ENCODE measurements at regions not wholly inside any gene's neighbourhood (a gene's known extent, or its start where the extent isn't known, plus 50 kb on each side); places are given as distances from the start of the nearest gene placed in this dataset.

DNA sequence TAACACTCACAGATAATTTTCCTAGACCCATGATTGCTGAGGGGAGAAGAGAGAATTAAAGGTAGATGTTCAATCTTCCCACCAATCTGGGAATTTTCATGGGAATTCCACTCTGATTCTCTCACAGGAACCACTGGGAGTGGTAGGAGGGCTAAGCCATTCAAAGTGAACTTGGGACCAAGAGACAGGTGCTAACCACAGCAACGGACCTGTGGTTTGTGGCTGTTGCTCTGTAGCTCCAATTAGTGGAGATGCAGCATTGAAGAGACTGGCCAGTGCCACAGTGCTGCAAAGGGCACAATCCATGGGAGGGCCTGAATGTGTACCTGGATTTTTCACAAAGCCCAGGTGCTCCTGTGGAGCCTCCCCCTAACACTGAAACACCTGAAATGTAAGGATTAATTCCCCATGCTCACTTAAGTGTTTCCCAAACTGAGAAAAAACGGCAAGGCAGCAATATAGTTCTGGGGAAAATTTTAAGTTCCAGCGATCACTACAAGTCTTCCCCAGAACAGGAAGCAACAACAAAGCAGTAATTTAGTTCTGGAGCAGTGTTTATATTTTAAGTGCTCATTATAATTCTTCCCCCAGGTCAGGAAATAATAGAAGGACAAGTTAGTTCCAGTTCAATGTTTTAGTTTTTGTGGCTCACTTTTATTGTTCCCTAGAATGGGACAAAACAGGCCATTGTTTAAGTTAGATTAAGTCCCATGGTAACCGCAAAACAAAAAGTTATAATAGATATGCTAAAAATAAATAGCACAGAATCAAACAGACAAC is 1045.8 kb downstream of the CNTNAP5 start:
- no peak for DNase-seq (ENCODE audit: low spot score)

DNA sequence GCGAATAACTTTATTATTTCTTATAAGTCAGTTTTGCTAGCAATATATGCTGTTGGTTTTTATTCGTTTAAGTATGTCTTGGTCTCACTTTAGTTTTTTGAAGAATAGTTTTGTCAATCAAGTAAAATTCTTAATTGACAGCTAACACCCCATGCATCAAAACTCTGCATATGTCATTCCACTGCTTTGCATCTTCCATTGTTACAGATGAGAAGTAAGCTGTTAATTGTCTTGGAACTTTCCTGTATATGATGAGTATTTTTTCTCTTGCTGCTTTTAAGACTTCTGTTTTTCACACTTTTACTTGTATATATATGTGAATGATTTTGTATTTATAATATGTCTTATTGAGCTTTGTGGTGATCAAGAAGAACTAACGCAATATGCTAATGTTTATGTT is 1048.4 kb downstream of the CNTNAP5 start:
- no peak for DNase-seq (ENCODE audit: low spot score)

DNA sequence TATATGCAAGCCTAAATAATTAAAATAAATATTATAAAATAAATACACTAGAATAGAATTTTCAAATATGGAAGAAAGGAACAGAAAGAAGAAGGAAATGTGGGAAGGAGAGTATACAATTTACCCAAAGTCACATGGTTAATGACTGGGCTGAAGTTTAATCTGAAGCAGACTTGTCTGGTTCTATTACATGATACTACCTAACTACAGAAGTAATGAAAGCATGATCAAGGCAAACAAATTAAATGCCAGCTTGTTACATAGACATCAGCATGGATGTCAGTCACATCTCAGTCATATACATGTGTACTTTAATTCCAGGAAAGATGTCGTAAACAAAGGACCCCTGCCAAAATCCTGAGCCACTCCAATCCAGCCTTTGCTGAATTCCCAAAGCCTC is 1060.8 kb downstream of the CNTNAP5 start:
- no peak for DNase-seq (ENCODE audit: low spot score)

DNA sequence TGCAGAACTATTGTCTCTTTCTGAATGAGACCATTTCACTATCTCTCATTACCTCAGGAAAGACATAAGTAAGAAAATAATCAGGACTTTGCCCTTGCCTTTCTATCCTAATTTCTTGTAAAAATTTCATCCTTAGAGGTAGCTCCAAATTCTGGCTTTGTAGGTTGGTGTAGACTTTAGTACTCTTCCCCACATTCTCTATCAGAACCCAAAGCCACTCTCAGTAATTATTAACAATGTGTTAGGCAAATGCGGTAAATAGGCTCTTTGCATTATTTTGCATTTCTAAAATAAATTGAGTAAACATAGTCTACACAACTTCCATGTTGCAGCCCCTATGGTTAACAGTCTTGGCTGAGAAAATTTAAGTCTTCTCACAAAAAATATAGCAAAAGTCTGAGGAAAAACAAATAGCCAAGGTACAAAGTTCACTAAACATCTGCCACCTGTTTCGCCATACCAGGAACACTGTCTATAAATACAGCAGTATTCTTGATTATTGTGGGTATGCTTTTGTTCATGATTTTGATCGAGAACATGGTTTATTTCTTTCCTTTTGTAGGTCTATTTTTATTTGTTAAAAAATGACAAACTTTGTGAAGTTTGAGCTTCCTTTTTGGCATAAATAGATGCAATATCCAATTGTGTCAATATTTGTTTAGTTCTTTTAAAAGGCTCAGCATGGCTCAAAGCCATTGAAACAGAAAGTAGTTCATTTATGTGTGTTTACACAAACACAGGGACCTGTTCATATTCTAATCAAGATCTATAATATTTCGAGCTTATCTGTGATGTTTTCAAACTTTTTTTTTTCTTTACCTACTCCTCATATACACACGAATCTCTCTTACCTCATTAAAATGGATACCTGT is 1061.5 kb downstream of the CNTNAP5 start:
- DNase-seq (ENCODE audit: low spot score): no peak

DNA sequence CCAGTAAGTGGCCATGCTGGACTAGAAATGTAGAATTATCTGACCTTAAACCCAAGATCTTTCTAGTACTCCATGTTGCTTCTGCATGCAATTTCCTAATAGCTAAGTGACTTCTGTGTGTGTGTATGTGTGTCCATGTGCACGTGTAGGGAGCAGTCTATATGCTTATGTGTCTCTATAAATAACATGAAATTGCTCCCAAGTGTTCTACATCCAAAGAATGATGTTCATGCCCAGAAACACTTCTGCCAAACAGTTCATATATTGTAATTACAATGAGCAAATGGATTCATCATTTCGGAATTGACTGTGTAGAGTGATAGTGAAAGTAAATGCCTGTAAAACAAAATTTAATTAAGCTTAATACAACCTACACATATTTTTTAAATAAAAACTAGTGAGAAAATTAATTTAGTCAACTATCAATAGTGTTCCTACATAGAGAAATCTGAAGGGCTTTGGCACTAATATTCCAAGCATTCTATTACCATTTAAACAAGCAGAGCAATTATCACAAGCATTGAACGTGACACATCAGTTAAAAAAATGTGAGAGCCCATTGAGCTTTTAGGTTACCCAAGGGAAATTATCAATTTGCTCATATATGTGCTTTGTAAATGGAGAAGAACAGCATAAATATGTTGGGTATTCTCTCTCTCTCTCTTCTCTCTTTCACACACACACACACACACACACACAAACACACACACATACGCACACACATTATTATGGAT is 1067.4 kb downstream of the CNTNAP5 start:
- DNase-seq (ENCODE audit: low spot score): no peak

DNA sequence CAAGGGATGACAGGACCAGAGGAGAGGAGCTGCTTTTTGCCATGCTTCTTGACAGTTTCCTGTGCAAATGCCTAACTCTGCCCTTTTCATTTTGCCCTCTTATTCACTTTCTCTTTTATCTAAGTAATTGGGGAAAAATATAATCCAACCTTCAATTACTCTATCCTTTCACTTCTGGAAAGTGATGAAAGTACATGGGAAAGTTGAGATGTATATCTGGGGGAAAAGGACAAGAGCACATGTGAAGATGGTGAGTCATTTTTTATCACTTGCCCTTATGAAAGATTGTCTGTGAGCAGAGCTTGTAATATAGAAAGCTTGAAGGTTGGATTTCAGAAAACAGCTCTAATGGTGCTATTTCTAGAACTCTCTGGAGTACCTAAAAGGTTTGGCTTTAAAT is 1070.7 kb downstream of the CNTNAP5 start:
- no peak for DNase-seq (ENCODE audit: low spot score)

DNA sequence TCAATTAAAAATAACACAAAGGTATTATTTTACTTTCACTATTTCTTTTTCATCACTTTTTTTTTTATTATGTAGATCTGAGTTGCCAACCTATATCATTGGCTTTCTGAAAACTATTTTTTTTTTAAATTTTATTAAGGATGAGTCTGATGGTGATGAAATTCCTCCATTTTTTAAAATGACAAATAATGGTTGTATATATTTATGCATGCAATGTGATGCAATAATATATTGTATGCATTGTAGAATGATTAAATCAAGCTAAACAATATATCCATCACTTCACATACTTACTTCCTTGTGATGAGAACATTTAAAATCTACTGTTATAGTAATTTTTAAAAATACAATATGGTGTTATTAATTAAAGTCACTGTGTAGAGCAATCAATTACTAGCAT is 1081.6 kb downstream of the CNTNAP5 start:
- DNase-seq (ENCODE audit: low spot score): no peak

DNA sequence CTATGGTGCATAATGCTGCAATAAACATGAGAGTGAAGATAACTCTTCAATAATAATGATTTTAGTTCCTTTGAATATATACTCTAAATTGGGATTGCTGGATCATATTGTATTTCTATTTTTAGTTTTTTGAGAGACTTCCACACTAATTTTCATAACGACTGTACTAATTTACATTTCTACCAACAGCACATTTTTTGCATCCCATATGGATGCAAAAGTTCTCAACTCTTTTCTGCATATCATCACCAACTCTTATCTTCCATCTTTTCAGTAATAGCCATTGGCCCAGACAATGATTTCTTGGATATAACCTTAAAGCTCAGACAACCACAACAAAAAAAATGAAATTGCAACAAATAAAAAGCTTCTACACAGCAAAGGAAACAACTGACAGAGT is 1082.4 kb downstream of the CNTNAP5 start:
- no peak for DNase-seq (ENCODE audit: low spot score)

DNA sequence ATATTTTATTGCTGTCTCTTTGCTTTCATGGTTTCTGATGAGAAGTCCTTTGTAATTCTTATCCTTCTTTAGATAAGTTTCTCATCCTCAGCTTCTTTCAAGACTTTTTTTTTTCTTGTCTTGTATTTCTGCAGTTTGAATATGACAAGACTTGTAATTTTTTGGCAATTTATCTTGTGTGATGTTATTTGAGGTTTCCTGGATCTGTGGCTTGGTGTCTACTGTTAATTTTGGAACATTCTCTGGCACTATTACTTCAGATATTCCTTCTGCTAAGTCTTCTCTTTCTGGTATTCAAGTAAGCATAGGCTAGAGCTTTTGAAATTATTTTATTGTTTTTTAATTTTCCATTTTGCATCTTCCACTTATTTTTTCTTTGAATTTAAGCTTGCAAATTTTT is 1083.2 kb downstream of the CNTNAP5 start:
- no peak for DNase-seq (ENCODE audit: low spot score)

DNA sequence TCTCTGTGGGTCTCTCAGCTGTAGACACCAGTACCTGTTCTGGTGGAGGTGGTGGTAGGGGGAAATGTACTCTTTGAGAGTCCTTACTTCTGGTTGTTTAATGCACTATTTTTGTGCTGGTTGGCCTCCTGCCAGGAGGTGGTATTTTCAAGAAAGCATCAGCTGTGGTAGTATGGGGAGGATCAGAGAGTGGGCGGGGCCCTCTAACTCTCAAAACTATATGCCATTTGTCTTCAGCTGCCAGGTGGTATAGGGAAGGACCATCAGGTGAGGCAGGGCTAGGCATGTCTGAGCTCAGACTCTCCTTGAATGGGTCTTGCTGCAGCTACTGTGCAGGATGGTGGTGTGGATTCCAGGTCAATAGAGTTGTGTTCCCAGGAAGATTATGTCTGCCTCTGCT is 1100.8 kb downstream of the CNTNAP5 start:
- DNase-seq (ENCODE audit: low spot score): no peak

DNA sequence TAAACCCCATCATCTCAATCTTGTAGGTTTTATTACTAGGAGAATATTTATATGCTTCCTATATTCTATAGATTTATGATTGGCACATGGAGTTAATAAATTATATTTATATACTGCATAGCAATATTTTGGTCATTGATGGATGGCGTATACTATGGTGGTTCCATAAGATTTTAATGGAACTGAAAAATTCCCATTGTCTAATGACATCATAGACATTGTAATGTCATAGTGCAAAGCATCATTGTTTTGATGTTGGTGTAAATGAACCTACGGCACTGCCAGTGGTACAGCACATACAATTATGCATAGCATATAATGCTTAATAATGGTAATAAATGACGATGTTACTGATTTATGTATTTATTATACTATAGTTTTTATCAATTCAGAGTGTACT is 1135.9 kb downstream of the CNTNAP5 start:
- DNase-seq (ENCODE audit: low spot score): no peak

DNA sequence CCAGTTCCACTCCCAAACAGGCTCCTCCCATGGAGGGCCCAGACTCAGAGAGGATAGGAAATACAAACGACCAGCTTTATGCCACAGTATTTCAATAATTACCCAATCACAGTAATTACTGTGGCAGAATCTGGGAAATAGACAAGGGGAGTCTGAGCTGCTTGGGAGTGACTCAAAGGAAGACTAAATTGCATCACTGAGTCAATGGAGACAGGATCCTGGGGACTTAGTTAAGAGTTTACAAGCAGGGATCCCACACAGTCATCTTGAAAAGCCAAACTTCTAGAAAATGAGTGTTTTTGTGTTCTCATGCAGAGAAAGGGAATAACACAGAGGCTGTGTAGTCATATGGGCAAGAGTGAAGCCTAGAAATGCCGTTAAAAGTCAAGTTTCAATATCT is 1142.1 kb downstream of the CNTNAP5 start:
- DNase-seq (ENCODE audit: low spot score): no peak

DNA sequence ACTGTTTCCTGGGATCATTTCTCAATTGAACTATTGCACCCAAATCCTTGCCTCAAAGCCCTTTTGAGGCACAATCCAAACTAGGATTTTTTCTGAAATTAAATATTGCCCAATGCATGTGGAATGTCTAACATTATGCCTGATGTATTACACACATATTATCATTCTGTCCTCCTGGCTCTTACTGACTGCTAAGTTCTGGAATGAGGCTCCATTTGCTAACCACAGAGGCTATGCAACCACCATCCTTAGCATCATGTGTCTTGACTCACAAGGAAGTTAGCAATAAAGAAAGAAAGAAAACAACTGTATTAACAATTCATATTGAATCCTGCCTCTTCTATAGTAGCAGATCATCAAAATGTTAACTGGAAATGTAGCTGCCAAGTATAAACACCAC is 1142.7 kb downstream of the CNTNAP5 start:
- no peak for DNase-seq (ENCODE audit: low spot score)

DNA sequence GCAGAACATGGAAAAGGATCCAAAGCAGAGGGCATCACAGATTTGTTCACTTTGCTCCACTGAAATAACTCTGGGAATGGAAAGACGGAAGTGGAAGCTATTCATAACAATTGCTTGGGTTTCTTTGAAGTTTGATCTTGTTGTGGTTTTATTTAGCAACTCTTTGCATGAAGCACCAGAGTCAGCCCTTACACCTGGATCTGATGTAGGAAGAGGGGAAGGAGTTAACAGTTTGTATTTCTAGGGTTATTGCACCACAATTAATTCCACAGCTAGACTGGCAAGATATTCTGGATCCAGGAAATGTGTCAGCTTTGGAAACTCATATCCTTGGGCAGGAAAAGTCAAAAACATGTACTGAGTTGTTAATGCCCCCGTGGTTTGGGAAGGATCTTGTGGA is 1143.4 kb downstream of the CNTNAP5 start:
- DNase-seq (ENCODE audit: low spot score): no peak

DNA sequence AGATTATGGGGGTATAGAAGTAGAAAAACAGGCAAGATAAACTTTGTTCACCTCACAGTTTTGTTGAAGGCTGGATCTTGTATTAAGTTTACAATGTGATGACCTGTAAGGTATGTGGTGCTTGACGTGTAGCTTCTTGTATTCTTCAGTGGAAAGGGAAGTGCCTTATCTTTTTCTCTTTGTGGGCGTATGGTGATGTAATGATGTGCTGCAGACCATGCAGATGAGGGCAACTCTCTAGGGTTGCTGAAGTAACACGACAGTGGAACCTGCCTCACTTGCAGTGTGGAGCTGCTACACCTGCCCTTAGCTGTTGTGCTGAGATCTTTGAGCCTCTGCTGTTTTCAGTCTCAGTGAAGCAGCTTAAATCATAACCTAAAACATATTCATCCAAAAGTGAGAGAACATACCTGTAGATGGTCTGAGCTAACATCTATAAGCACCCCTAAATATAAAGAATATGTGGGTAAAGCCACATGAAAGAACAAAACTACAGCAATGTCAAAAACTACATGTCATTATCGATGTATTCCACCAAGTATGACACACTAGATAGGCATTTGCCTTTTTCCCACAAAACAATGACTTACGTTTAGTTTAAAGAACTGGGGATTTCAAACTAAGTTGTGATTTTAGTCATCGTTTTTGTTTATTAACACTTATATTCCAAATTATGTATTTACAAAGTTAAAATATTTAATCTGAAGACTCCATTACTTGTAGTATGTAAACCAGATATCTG is 1144.1 kb downstream of the CNTNAP5 start:
- no peak for DNase-seq (ENCODE audit: low spot score)

DNA sequence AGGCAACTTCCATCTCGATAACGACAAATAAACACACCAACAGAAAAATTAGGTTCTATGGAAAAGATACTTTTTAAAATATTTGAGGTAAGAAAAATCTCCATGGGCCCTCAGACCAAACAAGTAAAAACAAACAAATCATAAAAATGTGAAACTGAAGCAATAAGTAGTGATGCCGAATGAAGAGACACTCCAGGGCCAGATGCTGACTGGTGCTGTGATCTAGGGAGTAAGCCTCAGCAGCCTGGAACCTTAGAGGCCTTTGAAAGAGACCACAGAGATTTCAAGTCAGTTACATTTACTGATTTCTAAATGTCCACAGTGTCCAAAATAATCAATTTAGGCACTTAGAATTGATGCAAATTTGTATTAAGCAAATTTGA is 1144.7 kb downstream of the CNTNAP5 start:
- no peak for DNase-seq (ENCODE audit: low spot score)

DNA sequence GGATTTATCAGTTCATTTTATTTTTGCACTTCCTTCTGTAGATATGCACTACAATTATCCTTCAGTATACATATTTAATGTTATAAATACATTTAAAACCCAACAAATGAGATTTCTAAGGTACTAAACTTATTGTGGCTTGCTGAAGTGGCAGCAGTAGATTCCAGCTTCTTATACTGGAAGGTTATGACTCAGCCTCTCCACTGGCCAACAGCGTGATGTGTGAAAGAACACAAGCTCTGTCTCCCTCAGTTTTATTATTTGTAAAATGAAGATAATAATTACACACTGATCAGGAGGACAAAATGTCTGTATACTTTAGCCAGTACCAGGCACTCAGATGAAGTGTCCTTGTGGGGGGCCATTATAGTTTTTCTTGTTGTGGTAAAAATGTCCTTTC is 1147.1 kb downstream of the CNTNAP5 start:
- DNase-seq (ENCODE audit: low spot score): no peak

DNA sequence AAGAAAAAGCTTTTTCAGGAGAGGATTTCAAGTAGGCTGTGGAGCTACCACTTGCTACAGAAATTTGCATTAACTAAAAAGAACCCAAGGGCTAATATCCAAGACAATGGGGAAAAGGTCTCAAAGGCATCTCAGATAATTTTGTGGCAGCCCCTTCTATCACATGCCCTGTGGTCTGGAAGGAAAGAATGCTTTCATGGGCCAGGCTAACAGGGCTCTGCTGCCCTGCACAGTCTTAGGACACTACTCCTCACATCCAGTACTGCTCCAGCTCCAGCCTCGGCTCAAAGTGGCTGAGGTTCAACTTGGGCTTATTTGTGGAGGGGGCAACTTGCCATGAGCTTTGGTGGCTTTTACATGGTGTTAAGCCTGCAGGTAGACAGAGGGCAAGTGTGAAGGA is 1150.3 kb downstream of the CNTNAP5 start:
- no peak for DNase-seq (ENCODE audit: low spot score)

DNA sequence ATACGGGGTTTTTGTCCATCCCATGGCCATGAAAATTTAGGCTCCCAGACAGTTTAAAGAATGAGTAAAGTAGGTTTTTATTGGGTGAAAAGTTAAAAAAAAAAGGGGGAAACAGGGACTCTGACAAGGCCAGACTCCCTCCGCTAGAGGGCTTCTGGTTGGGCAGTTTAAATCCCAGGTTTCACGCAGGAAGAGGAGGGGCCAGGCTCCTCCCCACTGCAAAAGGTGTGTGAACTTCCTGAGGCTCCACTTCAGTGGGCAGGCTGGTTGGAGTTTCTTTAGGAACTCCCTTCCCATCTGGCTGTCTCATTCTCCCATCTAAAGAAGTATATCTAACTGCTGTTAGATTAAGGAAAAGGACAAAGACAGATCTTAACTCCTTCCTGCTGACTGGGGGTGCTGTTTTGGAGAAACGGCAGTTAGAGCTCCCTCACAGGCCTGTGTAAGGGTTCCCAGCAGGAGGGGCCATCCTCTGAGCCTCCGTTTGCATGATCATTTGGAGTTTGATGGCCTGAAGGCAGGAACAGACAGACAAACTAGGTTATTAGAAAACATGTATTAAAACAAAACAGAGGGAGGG is 1160.7 kb downstream of the CNTNAP5 start:
- no peak for DNase-seq (ENCODE audit: low spot score)

DNA sequence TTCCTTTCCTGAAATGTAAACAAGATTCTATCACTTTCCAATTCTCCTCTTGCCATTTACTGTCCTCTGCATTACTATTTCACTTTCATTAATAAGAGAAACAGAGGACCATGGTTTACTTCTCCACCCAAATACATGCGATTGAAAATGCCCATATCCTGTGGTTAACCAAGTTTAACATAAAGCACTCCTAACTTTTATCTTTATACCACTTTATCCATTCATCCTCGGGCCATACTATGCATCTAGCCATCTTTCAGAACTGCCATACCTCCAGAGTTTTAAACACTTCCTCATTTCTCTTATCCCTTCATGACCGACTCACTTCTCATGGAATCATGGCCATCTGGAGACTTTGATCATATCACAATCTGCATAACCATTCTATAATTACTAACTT is 1182.3 kb downstream of the CNTNAP5 start:
- DNase-seq (ENCODE audit: low spot score): no peak

DNA sequence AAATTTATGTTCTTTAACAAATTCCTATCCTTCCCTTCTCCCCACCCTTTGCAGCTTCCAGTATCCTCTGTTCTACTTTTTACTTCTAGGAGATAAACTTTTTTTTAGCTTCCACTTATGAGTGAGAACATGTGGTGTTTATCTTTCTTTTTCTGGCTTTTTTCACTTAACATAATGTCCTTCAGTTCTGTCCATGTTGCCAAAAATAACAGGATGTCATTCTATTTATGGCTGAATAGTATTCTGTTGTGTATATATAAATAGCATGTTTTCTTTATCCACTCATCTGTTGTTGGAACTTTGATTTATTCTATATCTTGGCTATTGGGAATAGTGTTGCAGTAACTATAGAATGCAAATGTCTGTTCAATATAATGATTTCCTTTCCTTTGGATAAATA is 1191.2 kb downstream of the CNTNAP5 start:
- DNase-seq (ENCODE audit: low spot score): no peak

DNA sequence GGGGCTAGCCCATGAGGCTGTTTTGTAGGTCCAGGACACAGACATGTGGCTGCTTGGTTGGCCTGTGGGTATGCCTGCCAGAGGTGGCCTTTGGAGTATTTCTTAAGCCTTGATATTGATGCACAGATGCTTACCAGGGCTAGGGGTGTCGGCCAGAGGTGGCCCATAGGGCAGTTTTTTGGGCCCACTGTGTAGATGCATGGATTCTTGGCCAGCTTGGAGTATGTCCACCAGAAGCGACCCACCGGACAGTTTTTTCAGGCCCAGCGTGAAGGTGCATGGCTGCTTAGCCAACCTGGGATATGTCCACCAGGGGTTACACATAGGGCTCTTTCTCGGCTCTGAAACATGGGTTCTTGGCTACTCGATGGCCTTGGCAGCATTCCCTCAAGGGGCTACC is 1199.1 kb downstream of the CNTNAP5 start:
- no peak for DNase-seq (ENCODE audit: low spot score)
